AG10803 (cell line): ENCODE measurements at regions not wholly inside any gene's neighbourhood (a gene's known extent, or its start where the extent isn't known, plus 50 kb on each side); places are given as distances from the start of the nearest gene placed in this dataset.

Experiments
- DNase-seq: peaks from one replicate; pipeline ENCODE4 v3.0.0; 2010; ENCODE audit warnings: low read depth
- H3K4me3 ChIP-seq: 2 replicates; pipeline ENCODE4 v1.5.1; 2011; ENCODE audit warnings: mild to moderate bottlenecking, low read length, control low read depth
- CTCF ChIP-seq: conservative IDR thresholded peaks from 2 replicates; pipeline ENCODE4 v1.5.1; 2011; ENCODE audit warnings: mild to moderate bottlenecking, low read length, control low read depth, inconsistent platforms

GRCh38 chr10:131770946-131771633, 129.7 kb upstream of the PPP2R2D start:
- no peak for TF ChIP-seq CTCF
- H3K4me3 ChIP-seq: no peak overlapping the region
- DNase-seq: no peak

GRCh38 chr10:131771634-131772358, 129.0 kb upstream of the PPP2R2D start:
- DNase-seq: no peak
- no peak overlapping the region for H3K4me3 ChIP-seq
- TF ChIP-seq CTCF: no peak

- H3K4me3 ChIP-seq: no peak overlapping the region
- no peak for DNase-seq
- no peak for TF ChIP-seq CTCF
Observed at GRCh38 chr10:131772441-131772840, 128.4 kb upstream of the PPP2R2D start.

GRCh38 chr10:131773370-131774343, 127.2 kb upstream of the PPP2R2D start:
- TF ChIP-seq CTCF: no peak

GRCh38 chr10:131774681-131775085, 126.1 kb upstream of the PPP2R2D start:
- no peak overlapping the region for H3K4me3 ChIP-seq
- no peak for DNase-seq
- no peak for TF ChIP-seq CTCF

More at GRCh38 chr10:131773370-131774343, 127.2 kb upstream of the PPP2R2D start:
- DNase-seq: no peak
- no peak overlapping the region for H3K4me3 ChIP-seq

GRCh38 chr10:131775433-131775832, 125.4 kb upstream of the PPP2R2D start:
- TF ChIP-seq CTCF: no peak
- no peak overlapping the region for H3K4me3 ChIP-seq
- DNase-seq: no peak
